IMR-90 (cell line): ENCODE measurements at regions not wholly inside any gene's neighbourhood (a gene's known extent, or its start where the extent isn't known, plus 50 kb on each side); places are given as distances from the start of the nearest gene placed in this dataset.

ENCODE experiments used
- BHLHE40 ChIP-seq: fragments of 150-350 bp; IDR thresholded peaks from 2 replicates; pipeline ENCODE4 v1.6.1; 2016; ENCODE audit warnings: mild to moderate bottlenecking, low read depth, low read length
- CEBPB ChIP-seq: IDR thresholded peaks from 2 replicates; pipeline ENCODE4 v1.6.1; 2012; ENCODE audit warnings: low read depth, low read length, improper control_type of control experiment
- CTCF ChIP-seq: conservative IDR thresholded peaks from 2 replicates; pipeline ENCODE4 v1.5.1; 2012; ENCODE audit warnings: mild to moderate bottlenecking, low read depth, low read length, improper control_type of control experiment
- ELK1 ChIP-seq: fragments of 150-350 bp; IDR thresholded peaks from 2 replicates; pipeline ENCODE4 v1.6.1; 2016; ENCODE audit warnings: low read depth, mild to moderate bottlenecking, low read length, moderate library complexity, borderline replicate concordance
- FOS ChIP-seq: fragments of 150-350 bp; IDR thresholded peaks from 2 replicates; pipeline ENCODE4 v1.6.1; 2016; ENCODE audit warnings: low read depth, low read length
- MAFK ChIP-seq: IDR thresholded peaks from 2 replicates; pipeline ENCODE4 v1.6.1; 2012; ENCODE audit warnings: low read depth, low read length, improper control_type of control experiment
- MAZ ChIP-seq: IDR thresholded peaks from 2 replicates; pipeline ENCODE4 v1.6.1; 2012; ENCODE audit warnings: low read depth, mild to moderate bottlenecking, low read length, improper control_type of control experiment, moderate library complexity, borderline replicate concordance
- MXI1 ChIP-seq: IDR thresholded peaks from 2 replicates; pipeline ENCODE4 v1.6.1; 2012; ENCODE audit warnings: low read depth, mild to moderate bottlenecking, low read length, moderate library complexity, borderline replicate concordance
- POLR2A ChIP-seq: IDR thresholded peaks from 2 replicates; pipeline ENCODE4 v1.6.1; 2012; ENCODE audit warnings: mild to moderate bottlenecking, low read depth, low read length
- RAD21 ChIP-seq: IDR thresholded peaks from 2 replicates; pipeline ENCODE4 v1.6.1; 2012; ENCODE audit warnings: low read length, improper control_type of control experiment
- RFX5 ChIP-seq: IDR thresholded peaks from 2 replicates; pipeline ENCODE4 v1.8.0; 2012; ENCODE audit warnings: low read depth, mild to moderate bottlenecking, low read length, moderate library complexity
- SMC3 ChIP-seq: fragments of 150-350 bp; IDR thresholded peaks from 2 replicates; pipeline ENCODE4 v1.6.1; 2016; ENCODE audit warnings: low read depth, mild to moderate bottlenecking, antibody characterized with exemption, low read length, moderate library complexity
- USF2 ChIP-seq: fragments of 150-350 bp; IDR thresholded peaks from 2 replicates; pipeline ENCODE4 v1.6.1; 2017; ENCODE audit warnings: mild to moderate bottlenecking, antibody characterized with exemption, low read length, low read depth

GRCh38 chr4:29304595-29304994 lies 1415.6 kb upstream of the PCDH7 start:
- TF ChIP-seq CTCF (no peak), MAFK (no peak), RAD21 (no peak), POLR2A (no peak), MXI1 (no peak), USF2 (no peak), FOS (no peak), SMC3 (no peak), MAZ (no peak), CEBPB (peak; percentile 86), ELK1 (no peak), RFX5 (no peak), BHLHE40 (no peak)
